ENCODE measurements at regions not wholly inside any gene's neighbourhood (a gene's known extent, or its start where the extent isn't known, plus 50 kb on each side); places are given as distances from the start of the nearest gene placed in this dataset.

GRCh38 chr1:56189454-56189853 is 389.9 kb downstream of the PLPP3 start:
- no peak for TF ChIP-seq CTCF (IDR thresholded peaks at IDR 0.05; ENCODE audit: borderline replicate concordance, extremely low read depth, insufficient read depth)
- FAIRE-seq, result no peak
- intact Hi-C loops (cut with DNase I), result no loop called here
- Histone ChIP-seq H3K27ac (ENCODE audit: low read depth in 2 of 2, low read length in 2 of 2) (no peak overlapping the region), H3K27me3 (ENCODE audit: control insufficient read depth, insufficient read depth, low read length) (no peaks in the 10 kb centered on the region), H3K9ac (ENCODE audit: low read length in 3 of 3) (no peak overlapping the region), H3K36me3 (ENCODE audit: control insufficient read depth in 2 of 3, insufficient read depth in 3 of 3, low read length in 3 of 3) (no peaks in the 10 kb centered on the region), H3K9me3 (ENCODE audit: control insufficient read depth in 2 of 3, insufficient read depth in 1 of 3, low read length in 3 of 3) (no peaks in the 10 kb centered on the region), H3K4me3 (ENCODE audit: low read length in 3 of 3) (no peak overlapping the region), H3K4me1 (ENCODE audit: control insufficient read depth in 2 of 3, insufficient read depth in 2 of 3, low read depth in 1 of 3, low read length in 3 of 3) (peaks cover 0 to 2% (median 0%) of the 10 kb centered on the region in 3 donors)
- no peak for DNase-seq

- no peak for TF ChIP-seq CTCF (IDR thresholded peaks at IDR 0.05; ENCODE audit: borderline replicate concordance, extremely low read depth, insufficient read depth)
- H3K9me3 ChIP-seq (ENCODE audit: control insufficient read depth in 2 of 3, insufficient read depth in 1 of 3, low read length in 3 of 3), result no peaks in the 10 kb centered on the region
- intact Hi-C loops (cut with DNase I), result no loop called here
- H3K4me3 ChIP-seq (ENCODE audit: low read length in 3 of 3), result no peak overlapping the region
- no peaks in the 10 kb centered on the region for H3K36me3 ChIP-seq (ENCODE audit: control insufficient read depth in 2 of 3, insufficient read depth in 3 of 3, low read length in 3 of 3)
- no peaks in the 10 kb centered on the region for H3K27me3 ChIP-seq (ENCODE audit: control insufficient read depth, insufficient read depth, low read length)
- H3K27ac ChIP-seq (ENCODE audit: low read depth in 2 of 2, low read length in 2 of 2), result no peak overlapping the region
- DNase-seq (no peak), FAIRE-seq (no peak)
- H3K9ac ChIP-seq (ENCODE audit: low read length in 3 of 3), result no peak overlapping the region
- H3K4me1 ChIP-seq (ENCODE audit: control insufficient read depth in 2 of 3, insufficient read depth in 2 of 3, low read depth in 1 of 3, low read length in 3 of 3), result peaks cover 0 to 2% (median 0%) of the 10 kb centered on the region in 3 donors
Observed at GRCh38 chr1:56188855-56189254, 390.5 kb downstream of the PLPP3 start.

GRCh38 chr1:56188221-56188620 is 391.1 kb downstream of the PLPP3 start:
- intact Hi-C loops (cut with DNase I), result no loop called here
- Histone ChIP-seq H3K9me3 (ENCODE audit: control insufficient read depth in 2 of 3, insufficient read depth in 1 of 3, low read length in 3 of 3) (no peaks in the 10 kb centered on the region), H3K9ac (ENCODE audit: low read length in 3 of 3) (no peak overlapping the region), H3K4me3 (ENCODE audit: low read length in 3 of 3) (no peak overlapping the region), H3K4me1 (ENCODE audit: control insufficient read depth in 2 of 3, insufficient read depth in 2 of 3, low read depth in 1 of 3, low read length in 3 of 3) (peaks cover 0 to 2% (median 0%) of the 10 kb centered on the region in 3 donors), H3K27me3 (ENCODE audit: control insufficient read depth, insufficient read depth, low read length) (no peaks in the 10 kb centered on the region), H3K27ac (ENCODE audit: low read depth in 2 of 2, low read length in 2 of 2) (no peak overlapping the region), H3K36me3 (ENCODE audit: control insufficient read depth in 2 of 3, insufficient read depth in 3 of 3, low read length in 3 of 3) (no peaks in the 10 kb centered on the region)
- FAIRE-seq (no peak), DNase-seq (no peak)
- TF ChIP-seq CTCF (IDR thresholded peaks at IDR 0.05; ENCODE audit: borderline replicate concordance, extremely low read depth, insufficient read depth), result no peak

GRCh38 chr1:56187405-56187804 is 392.0 kb downstream of the PLPP3 start:
- H3K4me3 ChIP-seq (ENCODE audit: low read length in 3 of 3), result no peak overlapping the region
- no peak for TF ChIP-seq CTCF (IDR thresholded peaks at IDR 0.05; ENCODE audit: borderline replicate concordance, extremely low read depth, insufficient read depth)
- H3K27ac ChIP-seq (ENCODE audit: low read depth in 2 of 2, low read length in 2 of 2), result no peak overlapping the region
- DNase-seq (peak in 1 of 5 donors; percentile 71), FAIRE-seq (no peak)
- H3K27me3 ChIP-seq (ENCODE audit: control insufficient read depth, insufficient read depth, low read length), result no peaks in the 10 kb centered on the region
- H3K4me1 ChIP-seq (ENCODE audit: control insufficient read depth in 2 of 3, insufficient read depth in 2 of 3, low read depth in 1 of 3, low read length in 3 of 3), result peaks cover 0 to 2% (median 0%) of the 10 kb centered on the region in 3 donors
- no peak overlapping the region for H3K9ac ChIP-seq (ENCODE audit: low read length in 3 of 3)
- H3K9me3 ChIP-seq (ENCODE audit: control insufficient read depth in 2 of 3, insufficient read depth in 1 of 3, low read length in 3 of 3), result no peaks in the 10 kb centered on the region
- intact Hi-C loops (cut with DNase I), result no loop called here
- no peaks in the 10 kb centered on the region for H3K36me3 ChIP-seq (ENCODE audit: control insufficient read depth in 2 of 3, insufficient read depth in 3 of 3, low read length in 3 of 3)

Measured in kidney (tissue), 13 donors.